Stomach (tissue), 4 donors: ENCODE measurements at regions not wholly inside any gene's neighbourhood (a gene's known extent, or its start where the extent isn't known, plus 50 kb on each side); places are given as distances from the start of the nearest gene placed in this dataset.

Source experiments
- CTCF ChIP-seq, 7 experiments: fragments of 450-650 bp in 4 of 7; fragments of 200-600 bp in 3 of 7; sonication (generic) in 3 of 7; IDR thresholded peaks; one replicate each; pipeline ENCODE4 v1.5.1; 2016 to 2019; ENCODE audit warnings: antibody characterized with exemption in 7 of 7, control low read depth in 2 of 7, mild to moderate bottlenecking in 1 of 7
- EP300 ChIP-seq: sonication (generic); formaldehyde crosslinking; IDR thresholded peaks from one replicate; pipeline ENCODE4 v1.6.1; 2017; ENCODE audit warnings: antibody characterized with exemption
- POLR2A ChIP-seq, 4 donors: fragments of 450-650 bp; IDR thresholded peaks; one replicate each; pipeline ENCODE4 v1.6.1; 2016; ENCODE audit warnings: antibody characterized with exemption in 4 of 4, control low read depth in 2 of 4, mild to moderate bottlenecking in 1 of 4, moderate library complexity in 1 of 4
- POLR2AphosphoS5 ChIP-seq, 3 donors: sonication (generic); formaldehyde crosslinking; IDR thresholded peaks; one replicate each; pipeline ENCODE4 v1.6.1; 2016; ENCODE audit warnings: antibody characterized with exemption in 3 of 3

- no peak for TF ChIP-seq POLR2AphosphoS5 (IDR thresholded peaks at IDR 0.05)
- TF ChIP-seq CTCF (IDR thresholded peaks at IDR 0.05) = no peak
- TF ChIP-seq POLR2A (IDR thresholded peaks at IDR 0.05) = no peak
- no peak for TF ChIP-seq EP300
Measured at GRCh38 chr3:153783106-153783505, 338.1 kb upstream of the ARHGEF26 start.
